WERI-Rb-1 (cell line): ENCODE measurements at regions not wholly inside any gene's neighbourhood (a gene's known extent, or its start where the extent isn't known, plus 50 kb on each side); places are given as distances from the start of the nearest gene placed in this dataset.
"Not testable (repeated sequence)": the region's sequence is repeated elsewhere in the genome, so short reads cannot be mapped to it uniquely, and the experiment has no call there.

ENCODE experiments used
- DNase-seq: peaks from one replicate; pipeline ENCODE4 v3.0.0-alpha.2; 2020
- H3K27ac ChIP-seq: fragments of 250-450 bp; sonication (Bioruptor Pico); 2 replicates; pipeline ENCODE4 v1.5.1; 2020; ENCODE audit warnings: mild to moderate bottlenecking, moderate library complexity
- H3K27me3 ChIP-seq: fragments of 250-450 bp; sonication (Bioruptor Pico); 2 replicates; pipeline ENCODE4 v1.5.1; 2021; ENCODE audit warnings: mild to moderate bottlenecking, low read depth, moderate library complexity; ENCODE audit not compliant: insufficient read depth, severe bottlenecking
- H3K36me3 ChIP-seq: fragments of 250-450 bp; sonication (Bioruptor Pico); 2 replicates; pipeline ENCODE4 v1.5.1; 2020; ENCODE audit warnings: mild to moderate bottlenecking, moderate library complexity
- H3K4me3 ChIP-seq: 2 replicates; pipeline ENCODE4 v1.5.1; 2011; ENCODE audit warnings: low read depth, mild to moderate bottlenecking, control low read depth, low read length
- H3K9me3 ChIP-seq: fragments of 250-450 bp; sonication (Bioruptor Pico); 2 replicates; pipeline ENCODE4 v1.5.1; 2021; ENCODE audit warnings: mild to moderate bottlenecking, moderate library complexity; ENCODE audit not compliant: severe bottlenecking
- CTCF ChIP-seq: IDR thresholded peaks from 2 replicates; pipeline ENCODE4 v1.5.1; 2011; ENCODE audit warnings: low read depth, mild to moderate bottlenecking, control low read depth, inconsistent platforms, low read length

- H3K36me3 ChIP-seq, result no peaks in the 10 kb centered on the region
- no peaks in the 10 kb centered on the region for H3K9me3 ChIP-seq
Observed at GRCh38 chr13:40043764-40044163, 388.3 kb downstream of the COG6 start.

GRCh38 chr13:40047322-40047771 lies 391.9 kb downstream of the COG6 start:
- Histone ChIP-seq H3K27ac (no peak overlapping the region), H3K27me3 (no peaks in the 10 kb centered on the region), H3K4me3 (no peak overlapping the region), H3K9me3 (no peaks in the 10 kb centered on the region), H3K36me3 (no peaks in the 10 kb centered on the region)
- TF ChIP-seq CTCF, result no peak
- no peak for DNase-seq

More at GRCh38 chr13:40043764-40044163, 388.3 kb downstream of the COG6 start:
- no peak overlapping the region for H3K27ac ChIP-seq
- TF ChIP-seq CTCF, result no peak
- no peaks in the 10 kb centered on the region for H3K27me3 ChIP-seq
- DNase-seq, result no peak
- H3K4me3 ChIP-seq, result no peak overlapping the region

- no peaks in the 10 kb centered on the region for H3K27me3 ChIP-seq
- H3K27ac ChIP-seq, result no peak overlapping the region
- no peak overlapping the region for H3K4me3 ChIP-seq
- DNase-seq, result no peak
- H3K9me3 ChIP-seq, result no peaks in the 10 kb centered on the region
- no peaks in the 10 kb centered on the region for H3K36me3 ChIP-seq
- no peak for TF ChIP-seq CTCF
Observed at GRCh38 chr13:40048551-40048950, 393.1 kb downstream of the COG6 start.

GRCh38 chr13:40052954-40053353 lies 397.5 kb downstream of the COG6 start:
- Histone ChIP-seq H3K36me3 (no peaks in the 10 kb centered on the region), H3K4me3 (no peak overlapping the region), H3K9me3 (no peaks in the 10 kb centered on the region), H3K27ac (no peak overlapping the region), H3K27me3 (no peaks in the 10 kb centered on the region)
- no peak for DNase-seq
- TF ChIP-seq CTCF, result no peak

- H3K9me3 ChIP-seq, result no peaks in the 10 kb centered on the region
- TF ChIP-seq CTCF, result no peak
- no peak for DNase-seq
- no peak overlapping the region for H3K27ac ChIP-seq
- no peak overlapping the region for H3K4me3 ChIP-seq
- H3K36me3 ChIP-seq, result no peaks in the 10 kb centered on the region
- H3K27me3 ChIP-seq, result no peaks in the 10 kb centered on the region
Observed at GRCh38 chr13:40053401-40053800, 397.9 kb downstream of the COG6 start.

GRCh38 chr13:40054422-40054821 lies 399.0 kb downstream of the COG6 start:
- not testable (repeated sequence) for H3K9me3 ChIP-seq, H3K27me3 ChIP-seq

More at GRCh38 chr13:40054422-40054821, 399.0 kb downstream of the COG6 start:
- H3K4me3 ChIP-seq, H3K27ac ChIP-seq, DNase-seq, H3K36me3 ChIP-seq: not testable (repeated sequence)
